GM12873 (cell line): ENCODE measurements at regions not wholly inside any gene's neighbourhood (a gene's known extent, or its start where the extent isn't known, plus 50 kb on each side); places are given as distances from the start of the nearest gene placed in this dataset.
A peak's percentile ranks its signal among the peaks of the same experiment; 100 is the strongest.

Experiments
- TF ChIP-seq, protein P1 (sequence below): IDR thresholded peaks from 2 replicates; pipeline ENCODE4 v1.5.1; 2012; ENCODE audit warnings: low read depth, mild to moderate bottlenecking, moderate library complexity, low read length, control low read depth; ENCODE audit not compliant: insufficient read depth; ENCODE audit errors: missing control alignments

DNA sequence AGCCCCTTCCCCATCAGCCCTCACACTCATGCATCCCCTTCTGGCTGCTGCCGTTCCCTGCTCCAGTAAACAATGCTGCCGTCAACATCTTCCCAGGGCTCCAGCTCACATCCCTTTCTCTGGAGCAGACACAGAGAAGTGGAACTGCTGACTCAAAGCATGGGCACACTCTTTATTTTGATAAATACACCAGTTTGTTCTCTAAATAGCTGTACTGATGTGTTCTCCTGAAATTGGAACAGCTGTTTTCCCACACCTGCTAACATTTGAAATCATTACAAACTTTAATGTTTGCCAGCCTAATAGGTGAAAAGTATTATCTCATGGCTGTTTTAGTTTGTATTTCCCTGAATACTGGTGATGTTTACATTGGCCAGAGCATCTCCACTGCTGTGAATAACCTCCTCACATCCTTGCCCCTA, 102.1 kb upstream of the NXT1 start:
- TF ChIP-seq, protein P1, sequence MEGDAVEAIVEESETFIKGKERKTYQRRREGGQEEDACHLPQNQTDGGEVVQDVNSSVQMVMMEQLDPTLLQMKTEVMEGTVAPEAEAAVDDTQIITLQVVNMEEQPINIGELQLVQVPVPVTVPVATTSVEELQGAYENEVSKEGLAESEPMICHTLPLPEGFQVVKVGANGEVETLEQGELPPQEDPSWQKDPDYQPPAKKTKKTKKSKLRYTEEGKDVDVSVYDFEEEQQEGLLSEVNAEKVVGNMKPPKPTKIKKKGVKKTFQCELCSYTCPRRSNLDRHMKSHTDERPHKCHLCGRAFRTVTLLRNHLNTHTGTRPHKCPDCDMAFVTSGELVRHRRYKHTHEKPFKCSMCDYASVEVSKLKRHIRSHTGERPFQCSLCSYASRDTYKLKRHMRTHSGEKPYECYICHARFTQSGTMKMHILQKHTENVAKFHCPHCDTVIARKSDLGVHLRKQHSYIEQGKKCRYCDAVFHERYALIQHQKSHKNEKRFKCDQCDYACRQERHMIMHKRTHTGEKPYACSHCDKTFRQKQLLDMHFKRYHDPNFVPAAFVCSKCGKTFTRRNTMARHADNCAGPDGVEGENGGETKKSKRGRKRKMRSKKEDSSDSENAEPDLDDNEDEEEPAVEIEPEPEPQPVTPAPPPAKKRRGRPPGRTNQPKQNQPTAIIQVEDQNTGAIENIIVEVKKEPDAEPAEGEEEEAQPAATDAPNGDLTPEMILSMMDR = no peak

DNA sequence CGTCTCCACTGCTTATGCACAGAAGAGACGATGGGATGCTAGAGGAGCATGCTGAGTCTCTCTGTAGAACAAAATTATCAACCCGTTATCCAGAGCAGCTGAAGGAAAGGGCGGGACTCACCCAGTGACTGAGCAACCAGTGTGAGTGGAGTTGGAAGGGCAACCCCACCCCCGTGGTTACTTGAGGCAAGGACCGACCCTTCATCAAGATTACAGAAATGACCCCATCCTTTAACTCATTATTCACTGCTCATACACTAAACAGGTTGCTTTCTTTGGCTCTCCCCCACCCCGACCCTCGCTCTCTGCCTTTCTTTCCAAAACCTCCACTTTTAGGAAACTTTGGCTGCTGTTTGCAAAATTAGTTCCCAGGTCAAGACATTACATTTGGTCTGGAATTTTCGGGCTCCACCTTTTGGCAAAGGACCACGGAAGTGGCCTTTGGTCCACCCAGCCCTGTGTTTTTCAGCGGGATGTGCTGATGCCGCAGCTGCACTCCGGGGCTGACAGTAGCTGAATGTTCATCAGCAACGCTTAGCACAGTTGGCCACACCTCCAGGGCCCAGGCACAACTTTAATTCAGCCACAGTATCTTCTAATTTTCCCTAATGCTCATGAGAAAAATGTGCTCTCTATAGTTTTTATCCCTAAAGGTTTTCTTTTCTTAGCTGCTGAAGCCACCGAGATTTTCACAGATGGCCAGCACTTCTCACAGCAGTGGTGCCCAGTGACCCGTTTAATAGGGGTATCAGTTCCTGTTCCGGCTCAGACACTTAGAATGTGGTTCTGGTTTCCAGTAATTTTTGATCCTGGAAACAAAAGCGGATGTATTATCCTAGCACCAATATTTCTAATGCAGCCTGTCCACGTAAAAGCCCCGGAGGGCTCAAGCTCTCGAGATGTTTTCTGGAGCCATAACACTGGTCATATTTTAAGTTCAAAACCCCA, 103.6 kb upstream of the NXT1 start:
- TF ChIP-seq, protein P1 = no peak

DNA sequence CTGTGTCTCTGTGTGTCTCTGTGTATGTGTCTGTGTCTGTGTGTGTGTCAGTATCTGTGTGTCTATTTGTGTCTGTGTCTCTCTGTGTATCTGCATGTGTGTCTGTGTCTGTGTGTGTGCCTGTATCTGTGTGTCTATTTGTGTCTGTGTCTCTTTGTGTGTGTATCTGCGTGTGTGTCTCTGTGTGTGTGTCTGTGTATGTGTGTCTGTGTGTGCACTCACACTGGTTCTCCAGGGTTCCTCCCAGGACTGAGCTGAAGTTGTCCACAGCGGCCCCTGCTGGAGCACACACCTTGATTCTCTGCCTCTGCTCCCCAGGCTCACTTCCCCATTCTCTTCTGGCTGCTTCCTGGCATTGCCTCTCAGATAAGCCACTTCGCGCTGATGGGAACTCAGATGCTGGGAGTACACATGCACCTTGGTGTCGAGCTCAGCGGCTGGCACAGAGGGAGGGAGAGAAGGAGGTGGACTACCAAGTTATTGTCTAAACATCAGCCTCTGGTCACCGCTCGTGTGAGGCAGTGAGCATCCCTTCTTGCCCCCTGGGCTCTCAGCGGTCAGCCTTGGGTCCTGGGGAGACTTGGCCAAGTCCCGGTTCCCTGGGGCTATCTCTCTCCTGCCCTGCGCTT, 104.9 kb upstream of the NXT1 start:
- TF ChIP-seq, protein P1 = peak; percentile 94

DNA sequence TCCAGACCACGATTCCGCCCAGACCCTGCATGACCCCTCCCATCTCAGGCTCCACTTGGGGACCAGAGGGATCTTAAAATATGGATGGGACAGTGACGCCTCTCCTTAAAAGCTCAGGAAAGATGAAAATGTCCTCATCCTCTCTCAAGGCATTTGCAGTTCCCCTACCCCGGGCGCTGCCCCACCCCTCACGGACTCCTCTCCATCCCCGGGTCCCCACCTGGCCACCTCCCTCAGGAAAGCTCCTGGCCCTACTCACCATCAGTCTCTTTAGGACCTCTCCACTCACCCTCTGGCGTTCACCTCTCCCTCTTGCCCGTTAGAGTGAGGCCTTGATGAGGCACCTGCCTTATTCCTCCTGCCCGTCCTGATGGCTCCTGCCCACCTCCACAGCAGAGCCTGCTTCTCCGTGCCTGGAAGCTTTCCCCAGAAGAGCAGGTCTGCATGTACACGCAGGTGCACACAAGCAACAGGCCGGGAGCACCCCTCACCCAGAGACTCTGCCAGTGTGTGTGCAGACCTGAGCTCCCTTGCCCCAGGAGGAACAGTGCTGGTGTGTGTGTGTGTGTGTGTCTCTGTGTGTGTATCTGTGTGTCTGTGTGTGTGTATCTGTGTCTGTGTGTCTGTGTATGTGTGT, 105.6 kb upstream of the NXT1 start:
- TF ChIP-seq, protein P1 = no peak

DNA sequence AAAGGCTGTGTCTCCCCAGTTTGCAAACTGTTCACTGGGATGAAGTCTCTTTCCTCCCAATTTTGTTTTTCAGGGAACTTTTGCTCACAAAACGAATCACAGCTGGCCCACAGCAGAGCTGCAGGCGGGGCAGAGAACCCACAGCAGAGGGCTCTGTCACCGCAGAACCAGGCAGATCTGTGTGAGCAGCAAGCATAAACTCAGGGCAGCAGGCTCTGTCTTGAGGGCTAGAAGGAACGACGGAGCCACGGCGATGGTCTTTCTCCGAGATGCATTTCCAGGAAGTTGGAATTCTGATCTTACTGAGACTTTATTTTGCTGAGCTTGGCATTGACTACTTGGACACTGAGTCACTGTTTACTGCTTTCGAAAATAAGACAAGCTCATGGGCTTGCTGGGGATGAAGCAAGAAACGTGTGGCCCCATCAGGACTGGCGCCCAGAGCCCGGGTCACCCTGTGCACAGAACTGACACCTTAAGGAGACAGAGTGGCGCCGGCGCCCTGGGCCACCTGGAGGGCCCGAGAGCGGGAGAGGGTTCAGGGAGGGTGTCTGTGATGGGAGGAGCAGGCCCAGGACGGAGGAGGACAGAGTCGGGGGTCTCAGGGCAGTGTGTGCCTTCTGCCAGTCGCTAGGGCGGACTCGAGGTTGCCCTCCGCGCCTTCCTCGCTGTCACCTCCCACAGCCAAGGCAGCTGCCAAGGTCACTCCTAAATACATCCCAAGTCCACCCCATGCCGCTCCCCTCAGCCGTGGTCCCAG, 106.3 kb upstream of the NXT1 start:
- TF ChIP-seq, protein P1 = no peak

DNA sequence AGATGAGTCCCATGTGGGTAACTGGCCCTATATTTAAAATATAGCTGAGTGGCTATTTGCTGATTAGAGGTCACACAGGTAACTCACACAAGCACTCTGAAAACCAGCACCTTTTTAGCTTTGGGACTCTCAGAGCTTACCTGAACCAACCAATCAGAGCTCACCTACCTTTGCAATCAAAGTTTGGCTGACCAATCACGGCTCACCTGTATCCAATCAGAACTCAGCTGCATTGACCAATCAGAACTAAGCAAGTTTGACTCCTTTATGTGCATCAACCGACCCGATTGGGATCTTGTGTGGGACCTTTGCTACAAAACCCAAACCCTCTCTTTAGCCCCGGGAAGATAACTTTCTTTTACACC, 106.8 kb upstream of the NXT1 start:
- TF ChIP-seq, protein P1 = no peak

DNA sequence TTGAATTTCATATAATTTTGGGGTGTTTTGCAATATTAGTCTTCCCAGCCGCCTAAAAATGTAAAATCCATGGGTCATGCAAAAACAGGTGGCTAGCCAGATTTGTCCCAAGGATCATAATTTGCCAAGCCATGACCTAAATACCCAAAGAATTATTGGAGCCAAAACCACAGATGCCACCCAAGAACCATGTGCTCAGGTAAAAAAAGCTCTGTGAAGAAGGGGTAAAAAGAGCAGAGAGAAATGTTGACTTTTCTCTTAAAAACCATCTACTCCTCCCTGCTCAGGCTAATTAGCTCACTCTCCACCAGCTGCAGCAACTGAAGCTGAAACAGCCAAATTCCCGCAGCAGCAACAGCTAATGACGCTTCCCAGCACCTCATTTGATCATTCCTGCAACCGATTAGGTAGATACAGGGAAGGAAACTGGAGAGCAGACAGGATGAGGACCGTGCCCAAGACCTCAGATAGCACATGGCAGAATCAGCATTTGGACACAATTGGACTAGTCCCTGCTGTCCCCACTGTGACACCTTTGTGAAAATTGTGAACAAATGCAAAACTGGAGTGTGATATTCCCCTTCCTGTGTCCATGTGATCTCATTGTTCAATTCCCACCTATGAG, 107.9 kb upstream of the NXT1 start:
- TF ChIP-seq, protein P1 = no peak
